ENCODE measurements at regions not wholly inside any gene's neighbourhood (a gene's known extent, or its start where the extent isn't known, plus 50 kb on each side); places are given as distances from the start of the nearest gene placed in this dataset.

GRCh38 chr16:86040496-86040895 lies 141.5 kb downstream of the IRF8 start:
- DNase-seq (ENCODE audit: low spot score) = no peak

- no peak for DNase-seq (ENCODE audit: low spot score)
Measured at GRCh38 chr16:86041215-86041614, 142.3 kb downstream of the IRF8 start.

GRCh38 chr16:86041807-86042206 lies 142.8 kb downstream of the IRF8 start:
- no peak for DNase-seq (ENCODE audit: low spot score)

- DNase-seq (ENCODE audit: low spot score) = no peak
Measured at GRCh38 chr16:86042393-86042792, 143.4 kb downstream of the IRF8 start.

GRCh38 chr16:86042996-86043725 lies 144.2 kb downstream of the IRF8 start:
- no peak for DNase-seq (ENCODE audit: low spot score)

- DNase-seq (ENCODE audit: low spot score) = peak; percentile 17
Measured at GRCh38 chr16:86044241-86044671, 145.3 kb downstream of the IRF8 start.

- no peak for DNase-seq (ENCODE audit: low spot score)
Measured at GRCh38 chr16:86044881-86045590, 146.1 kb downstream of the IRF8 start.

GRCh38 chr16:86045591-86045971 lies 146.6 kb downstream of the IRF8 start:
- no peak for DNase-seq (ENCODE audit: low spot score)

GRCh38 chr16:86046026-86046425 lies 147.1 kb downstream of the IRF8 start:
- no peak for DNase-seq (ENCODE audit: low spot score)

GRCh38 chr16:86046667-86047270 lies 147.8 kb downstream of the IRF8 start:
- no peak for DNase-seq (ENCODE audit: low spot score)

- DNase-seq (ENCODE audit: low spot score) = no peak
Measured at GRCh38 chr16:86048221-86048620, 149.3 kb downstream of the IRF8 start.

- no peak for DNase-seq (ENCODE audit: low spot score)
Measured at GRCh38 chr16:86048882-86049585, 150.1 kb downstream of the IRF8 start.

- no peak for DNase-seq (ENCODE audit: low spot score)
Measured at GRCh38 chr16:86049641-86050040, 150.7 kb downstream of the IRF8 start.

- no peak for DNase-seq (ENCODE audit: low spot score)
Measured at GRCh38 chr16:86050111-86050510, 151.1 kb downstream of the IRF8 start.

- DNase-seq (ENCODE audit: low spot score) = no peak
Measured at GRCh38 chr16:86050591-86051367, 151.8 kb downstream of the IRF8 start.

GRCh38 chr16:86051368-86052114 lies 152.6 kb downstream of the IRF8 start:
- no peak for DNase-seq (ENCODE audit: low spot score)

- no peak for DNase-seq (ENCODE audit: low spot score)
Measured at GRCh38 chr16:86052115-86052670, 153.2 kb downstream of the IRF8 start.

- no peak for DNase-seq (ENCODE audit: low spot score)
Measured at GRCh38 chr16:86052926-86053325, 154.0 kb downstream of the IRF8 start.

GRCh38 chr16:86059253-86060171 lies 160.6 kb downstream of the IRF8 start:
- DNase-seq (ENCODE audit: low spot score) = peak; percentile 2

Measured in cerebellar cortex (tissue), 1 donor.